D721Med (cell line): ENCODE measurements at regions not wholly inside any gene's neighbourhood (a gene's known extent, or its start where the extent isn't known, plus 50 kb on each side); places are given as distances from the start of the nearest gene placed in this dataset.

Experiments used
- DNase-seq: peaks from one replicate; pipeline ENCODE4 v3.0.0; 2011; ENCODE audit warnings: low spot score; ENCODE audit not compliant: insufficient read length
- FAIRE-seq: peaks from 2 replicates; lab custom pipeline; 2011; peaks lifted over from hg19 to GRCh38; lab: Jason Lieb, UNC
- CTCF ChIP-seq: IDR thresholded peaks from 2 replicates; pipeline ENCODE4 v1.5.1; 2012; ENCODE audit warnings: mild to moderate bottlenecking, control low read depth; ENCODE audit not compliant: insufficient read depth; ENCODE audit errors: missing control alignments

GRCh38 chr12:20183563-20183962 is 184.8 kb upstream of the PDE3A start:
- DNase-seq (no peak), FAIRE-seq (peak; percentile 16)
- no peak for TF ChIP-seq CTCF

- no peak for DNase-seq
- FAIRE-seq = no peak
- no peak for TF ChIP-seq CTCF
Observed at GRCh38 chr12:20184514-20184913, 183.8 kb upstream of the PDE3A start.

- no peak for TF ChIP-seq CTCF
- FAIRE-seq (peak; percentile 44), DNase-seq (no peak)
Observed at GRCh38 chr12:20187456-20187855, 180.9 kb upstream of the PDE3A start.

DNA sequence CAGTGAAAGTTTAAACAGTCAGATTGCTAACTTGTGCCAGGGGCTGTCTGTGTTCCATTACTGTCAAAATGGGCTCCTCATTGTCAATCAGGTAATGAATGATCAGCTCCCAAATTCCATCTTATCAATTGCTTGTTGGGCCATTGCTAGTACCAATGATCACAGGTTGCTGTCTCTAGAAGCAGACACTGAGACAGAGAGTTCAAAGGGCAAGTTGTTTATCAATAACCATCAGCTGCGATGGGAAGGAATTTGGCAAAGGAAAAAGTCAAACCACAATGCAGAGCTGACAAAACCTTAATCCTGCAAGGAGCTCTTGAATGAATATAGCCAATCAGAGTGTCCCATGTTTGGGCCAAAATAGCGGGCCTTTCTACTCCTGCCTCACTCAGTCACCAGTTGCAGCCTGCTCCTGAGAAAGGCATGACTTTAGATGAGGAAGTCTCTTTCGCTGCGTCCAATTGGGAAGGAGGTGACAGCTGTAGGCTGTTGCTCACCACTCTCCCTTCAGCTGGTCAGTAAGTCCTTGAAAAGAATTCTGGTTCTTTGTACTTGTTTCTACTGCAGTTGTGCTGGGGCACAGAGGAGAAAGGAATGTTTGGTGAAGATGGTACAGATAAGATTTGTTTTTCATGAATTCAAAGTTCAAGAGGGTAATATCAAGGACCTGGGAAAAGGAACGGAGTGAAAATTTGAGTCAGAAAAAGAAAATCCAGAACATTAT is 179.2 kb upstream of the PDE3A start:
- FAIRE-seq = no peak
- DNase-seq = no peak
- TF ChIP-seq CTCF = no peak

- TF ChIP-seq CTCF = no peak
- DNase-seq = peak; percentile 13
- FAIRE-seq = peak; percentile 97
Observed at GRCh38 chr12:20189767-20190166, 178.6 kb upstream of the PDE3A start.

GRCh38 chr12:20194171-20194570 is 174.2 kb upstream of the PDE3A start:
- no peak for TF ChIP-seq CTCF
- FAIRE-seq (no peak), DNase-seq (no peak)

GRCh38 chr12:20196767-20197166 is 171.6 kb upstream of the PDE3A start:
- no peak for TF ChIP-seq CTCF
- no peak for FAIRE-seq
- no peak for DNase-seq
